ENCODE measurements at regions not wholly inside any gene's neighbourhood (a gene's known extent, or its start where the extent isn't known, plus 50 kb on each side); places are given as distances from the start of the nearest gene placed in this dataset.
A peak's percentile ranks its signal among the peaks of the same experiment; 100 is the strongest.

DNA sequence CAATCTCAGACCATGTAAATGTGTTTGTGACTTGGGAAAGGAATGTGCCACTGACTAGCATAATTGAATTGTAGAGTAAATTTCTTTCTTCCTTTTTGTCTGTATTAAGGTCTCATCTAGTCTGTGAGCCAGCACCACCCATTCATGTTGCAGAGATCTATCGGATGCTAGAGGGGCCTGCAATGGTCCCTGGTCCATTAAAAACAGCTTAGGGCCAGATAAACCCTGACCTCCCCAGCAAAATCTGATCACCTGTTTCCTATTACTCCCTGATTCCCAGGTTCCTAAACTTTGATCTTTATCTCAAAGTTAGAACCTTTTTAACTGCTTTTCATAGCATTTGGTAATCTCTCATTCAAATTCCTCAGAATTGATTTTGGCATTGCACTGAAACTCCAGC, 174.5 kb upstream of the POC5 start:
- Histone ChIP-seq H3K4me1 (ENCODE audit: low read length) (peaks cover 14% of the 10 kb centered on the region), H2AFZ (ENCODE audit: low read length) (no peak overlapping the region)

DNA sequence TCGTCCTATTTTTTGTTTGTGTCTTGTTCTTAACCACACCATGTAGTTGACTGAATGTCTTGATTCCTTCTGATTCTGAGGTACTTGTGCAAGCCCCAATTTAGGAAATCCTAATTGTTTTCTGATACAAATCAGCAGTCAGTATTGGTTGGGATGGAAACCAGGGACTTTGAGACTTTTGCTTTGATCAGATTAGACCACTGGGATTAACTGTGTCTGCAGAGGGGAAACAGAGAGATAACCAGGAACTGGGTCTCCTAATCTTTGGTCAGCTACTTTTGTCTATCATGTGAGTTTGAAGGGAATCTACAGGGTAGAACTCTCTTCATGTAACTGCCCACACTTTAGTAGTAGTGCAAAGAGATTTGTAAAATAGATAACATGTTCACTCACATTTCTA, 173.8 kb upstream of the POC5 start:
- no peak overlapping the region for H2AFZ ChIP-seq (ENCODE audit: low read length)
- no peak overlapping the region for H3K9ac ChIP-seq (ENCODE audit: low read length)
- no peak overlapping the region for H3K4me3 ChIP-seq (ENCODE audit: low read length)
- no peaks in the 10 kb centered on the region for H3F3A ChIP-seq (ENCODE audit: insufficient read depth, low read length)
- no peak overlapping the region for H3K27ac ChIP-seq (ENCODE audit: low read length)
- H4K20me1 ChIP-seq (ENCODE audit: insufficient read depth, low read length), result no peaks in the 10 kb centered on the region
- no peaks in the 10 kb centered on the region for H3K9me3 ChIP-seq (replicated peaks; ENCODE audit: insufficient read depth, low read length)
- DNase-seq, result no peak
- H3K79me2 ChIP-seq (ENCODE audit: low read length), result no peaks in the 10 kb centered on the region
- H3K36me3 ChIP-seq (replicated peaks; ENCODE audit: insufficient read depth, low read length), result no peaks in the 10 kb centered on the region
- no peak overlapping the region for H3K4me2 ChIP-seq (ENCODE audit: low read depth, low read length)
- TF ChIP-seq EZH2 (optimal IDR thresholded peaks at IDR 0.05; ENCODE audit: low read depth, low read length), result no peak
- no peak for TF ChIP-seq EZH2phosphoT487 (IDR thresholded peaks at IDR 0.05; ENCODE audit: low read length)
- TF ChIP-seq, protein P1, sequence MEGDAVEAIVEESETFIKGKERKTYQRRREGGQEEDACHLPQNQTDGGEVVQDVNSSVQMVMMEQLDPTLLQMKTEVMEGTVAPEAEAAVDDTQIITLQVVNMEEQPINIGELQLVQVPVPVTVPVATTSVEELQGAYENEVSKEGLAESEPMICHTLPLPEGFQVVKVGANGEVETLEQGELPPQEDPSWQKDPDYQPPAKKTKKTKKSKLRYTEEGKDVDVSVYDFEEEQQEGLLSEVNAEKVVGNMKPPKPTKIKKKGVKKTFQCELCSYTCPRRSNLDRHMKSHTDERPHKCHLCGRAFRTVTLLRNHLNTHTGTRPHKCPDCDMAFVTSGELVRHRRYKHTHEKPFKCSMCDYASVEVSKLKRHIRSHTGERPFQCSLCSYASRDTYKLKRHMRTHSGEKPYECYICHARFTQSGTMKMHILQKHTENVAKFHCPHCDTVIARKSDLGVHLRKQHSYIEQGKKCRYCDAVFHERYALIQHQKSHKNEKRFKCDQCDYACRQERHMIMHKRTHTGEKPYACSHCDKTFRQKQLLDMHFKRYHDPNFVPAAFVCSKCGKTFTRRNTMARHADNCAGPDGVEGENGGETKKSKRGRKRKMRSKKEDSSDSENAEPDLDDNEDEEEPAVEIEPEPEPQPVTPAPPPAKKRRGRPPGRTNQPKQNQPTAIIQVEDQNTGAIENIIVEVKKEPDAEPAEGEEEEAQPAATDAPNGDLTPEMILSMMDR (IDR thresholded peaks at IDR 0.05; ENCODE audit: low read length), result no peak
- H3K9me2 ChIP-seq (replicated peaks; ENCODE audit: insufficient read depth, low read length), result no peaks in the 10 kb centered on the region
- H3K27me3 ChIP-seq (replicated peaks; ENCODE audit: insufficient read depth, low read length), result no peaks in the 10 kb centered on the region
- H3K4me1 ChIP-seq (ENCODE audit: low read length), result peaks cover 14% of the 10 kb centered on the region

More for the DNA sequence above, 174.5 kb upstream of the POC5 start:
- Histone ChIP-seq H3K4me3 (ENCODE audit: low read length) (no peak overlapping the region), H3K36me3 (replicated peaks; ENCODE audit: insufficient read depth, low read length) (no peaks in the 10 kb centered on the region), H3K27me3 (replicated peaks; ENCODE audit: insufficient read depth, low read length) (no peaks in the 10 kb centered on the region), H3F3A (ENCODE audit: insufficient read depth, low read length) (no peaks in the 10 kb centered on the region), H3K79me2 (ENCODE audit: low read length) (no peaks in the 10 kb centered on the region), H3K9me2 (replicated peaks; ENCODE audit: insufficient read depth, low read length) (no peaks in the 10 kb centered on the region), H4K20me1 (ENCODE audit: insufficient read depth, low read length) (no peaks in the 10 kb centered on the region), H3K27ac (ENCODE audit: low read length) (no peak overlapping the region), H3K4me2 (ENCODE audit: low read depth, low read length) (no peak overlapping the region), H3K9ac (ENCODE audit: low read length) (no peak overlapping the region), H3K9me3 (replicated peaks; ENCODE audit: insufficient read depth, low read length) (no peaks in the 10 kb centered on the region)
- DNase-seq, result no peak
- TF ChIP-seq, protein P1 (IDR thresholded peaks at IDR 0.05; ENCODE audit: low read length), result no peak
- TF ChIP-seq EZH2 (optimal IDR thresholded peaks at IDR 0.05; ENCODE audit: low read depth, low read length) (no peak), EZH2phosphoT487 (IDR thresholded peaks at IDR 0.05; ENCODE audit: low read length) (no peak)

DNA sequence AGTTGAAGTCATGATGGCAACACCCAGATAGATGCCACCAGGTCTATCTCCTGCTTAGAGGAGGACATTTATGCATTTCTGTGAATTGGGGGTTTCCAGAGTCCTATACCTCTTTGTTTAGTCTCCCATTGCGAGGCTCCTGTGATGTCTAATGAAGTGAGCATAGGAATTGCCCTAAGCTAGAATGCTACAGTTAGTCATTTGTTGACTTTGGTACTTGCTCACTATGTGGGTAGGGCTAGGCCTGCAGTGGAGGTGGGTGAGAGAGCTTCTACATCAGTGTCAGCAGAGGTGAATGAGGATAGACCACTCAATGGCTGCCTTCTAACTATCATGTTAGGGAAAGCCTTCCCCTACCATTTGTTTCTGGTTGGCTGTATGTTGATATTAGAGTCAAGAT, 173.3 kb upstream of the POC5 start:
- Histone ChIP-seq H2AFZ (ENCODE audit: low read length) (no peak overlapping the region), H3K9ac (ENCODE audit: low read length) (no peak overlapping the region), H3K9me2 (replicated peaks; ENCODE audit: insufficient read depth, low read length) (no peaks in the 10 kb centered on the region), H3F3A (ENCODE audit: insufficient read depth, low read length) (no peaks in the 10 kb centered on the region), H3K4me1 (ENCODE audit: low read length) (peaks cover 14% of the 10 kb centered on the region), H3K4me3 (ENCODE audit: low read length) (no peak overlapping the region), H3K79me2 (ENCODE audit: low read length) (no peaks in the 10 kb centered on the region), H3K27ac (ENCODE audit: low read length) (no peak overlapping the region; the same call in 1 of the 2 replicates), H3K36me3 (replicated peaks; ENCODE audit: insufficient read depth, low read length) (no peaks in the 10 kb centered on the region), H4K20me1 (ENCODE audit: insufficient read depth, low read length) (no peaks in the 10 kb centered on the region), H3K27me3 (replicated peaks; ENCODE audit: insufficient read depth, low read length) (no peaks in the 10 kb centered on the region), H3K4me2 (ENCODE audit: low read depth, low read length) (peak overlapping the region; percentile 16), H3K9me3 (replicated peaks; ENCODE audit: insufficient read depth, low read length) (no peaks in the 10 kb centered on the region)
- DNase-seq, result no peak
- TF ChIP-seq EZH2phosphoT487 (IDR thresholded peaks at IDR 0.05; ENCODE audit: low read length) (no peak), EZH2 (optimal IDR thresholded peaks at IDR 0.05; ENCODE audit: low read depth, low read length) (no peak)
- TF ChIP-seq, protein P1 (IDR thresholded peaks at IDR 0.05; ENCODE audit: low read length), result no peak
